NCI-H510A treated with DMSO at 0.1 percent for 48 hours (cell line): ENCODE measurements at regions not wholly inside any gene's neighbourhood (a gene's known extent, or its start where the extent isn't known, plus 50 kb on each side); places are given as distances from the start of the nearest gene placed in this dataset.

Source experiments
- DNase-seq: peaks from one replicate; lab custom pipeline; 2025; lab: John Stamatoyannopoulos, UW

DNA sequence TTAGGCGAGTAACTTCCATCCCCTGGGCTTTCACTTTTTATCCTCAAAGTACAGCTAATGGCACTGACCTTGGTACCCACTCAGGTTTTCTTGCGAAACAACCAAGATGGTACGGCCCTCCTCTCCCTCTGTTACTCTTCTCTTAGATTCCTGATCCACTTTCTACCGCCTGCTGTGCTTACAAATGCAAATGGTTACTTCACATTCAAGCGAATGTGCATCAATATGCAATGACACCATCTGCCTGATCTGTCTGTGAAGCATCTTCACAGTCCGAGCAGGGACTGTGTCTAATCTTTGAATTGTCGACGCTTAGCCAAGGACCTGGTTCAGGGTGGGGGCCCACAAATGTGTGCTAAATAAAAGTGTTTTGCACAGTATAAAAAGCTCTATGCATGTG is 112.2 kb downstream of the TRIB2 start:
- DNase-seq, result no peak

DNA sequence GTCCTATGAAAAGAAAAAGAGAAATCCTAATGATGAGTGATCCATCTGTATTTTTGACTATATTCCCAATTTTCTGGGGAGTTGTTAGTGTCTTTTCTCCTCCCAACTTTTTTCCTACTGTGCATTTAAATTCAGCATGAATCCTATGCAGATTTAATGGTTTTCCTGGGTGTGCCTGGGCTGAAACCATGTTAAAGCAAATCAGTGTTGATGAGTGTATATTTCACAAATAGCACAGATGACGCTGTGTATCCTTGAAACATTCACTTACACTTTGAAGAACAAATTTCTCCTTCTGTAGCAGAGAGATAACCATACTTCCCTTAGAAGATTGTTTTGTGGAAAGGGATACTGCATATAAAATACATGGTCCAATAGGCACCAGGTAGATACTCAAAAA is 114.3 kb downstream of the TRIB2 start:
- DNase-seq, result no peak

DNA sequence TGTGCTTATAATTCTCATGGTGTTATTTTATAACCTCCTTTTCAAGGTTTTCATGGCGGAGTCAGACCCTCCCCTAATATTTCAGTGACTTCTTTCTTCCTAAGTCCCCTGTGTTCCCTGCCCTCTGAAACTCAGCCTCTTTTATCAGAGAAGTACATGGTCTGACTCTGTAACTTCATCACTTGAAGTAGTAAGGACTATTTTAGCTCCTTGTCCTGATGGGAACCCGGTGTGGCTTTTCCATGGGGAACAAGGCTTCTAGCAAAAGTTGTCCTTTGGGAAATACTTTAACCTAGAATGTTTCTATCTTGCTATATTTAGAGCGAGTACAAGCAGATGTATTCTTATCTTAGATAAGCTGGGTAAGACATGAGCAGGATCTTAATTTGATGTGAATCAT is 117.5 kb downstream of the TRIB2 start:
- no peak for DNase-seq

DNA sequence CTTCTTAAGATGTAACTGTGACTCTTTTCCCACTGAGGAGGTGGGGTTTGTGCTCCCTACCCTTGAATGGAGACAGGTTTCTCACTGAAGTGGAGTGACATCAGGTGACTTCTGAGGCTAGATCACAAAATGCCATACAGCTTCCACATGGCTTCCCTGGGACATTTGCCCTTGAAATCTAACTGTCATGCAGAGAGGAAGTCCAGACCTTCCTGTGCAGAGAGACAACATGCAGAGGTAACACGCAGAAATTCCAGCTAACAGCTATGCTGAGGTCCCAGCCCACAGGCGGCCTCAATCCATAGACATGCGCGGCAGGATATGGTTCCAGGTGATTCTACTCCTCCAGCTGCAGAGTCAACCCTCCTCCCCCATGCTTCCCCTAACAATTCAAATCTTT is 119.0 kb downstream of the TRIB2 start:
- DNase-seq, result no peak

DNA sequence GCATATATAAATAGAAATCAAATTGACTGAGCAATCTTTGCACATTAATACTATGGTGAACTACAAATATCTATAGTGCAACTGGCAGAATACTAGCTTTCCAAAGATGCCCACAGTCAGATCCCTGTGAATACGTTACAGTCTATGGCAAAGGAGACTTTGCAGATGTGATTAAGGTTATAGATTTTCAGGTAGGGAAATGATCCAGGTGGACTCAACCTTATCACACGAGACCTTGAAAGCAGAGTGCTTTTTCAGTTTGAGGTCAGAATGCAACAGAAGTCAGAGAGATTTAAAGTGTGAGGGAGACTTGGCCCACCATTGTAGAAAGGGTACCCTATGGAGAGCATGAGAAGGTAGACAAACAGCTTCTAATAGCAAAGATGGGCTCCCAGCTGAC is 122.6 kb downstream of the TRIB2 start:
- DNase-seq, result no peak

DNA sequence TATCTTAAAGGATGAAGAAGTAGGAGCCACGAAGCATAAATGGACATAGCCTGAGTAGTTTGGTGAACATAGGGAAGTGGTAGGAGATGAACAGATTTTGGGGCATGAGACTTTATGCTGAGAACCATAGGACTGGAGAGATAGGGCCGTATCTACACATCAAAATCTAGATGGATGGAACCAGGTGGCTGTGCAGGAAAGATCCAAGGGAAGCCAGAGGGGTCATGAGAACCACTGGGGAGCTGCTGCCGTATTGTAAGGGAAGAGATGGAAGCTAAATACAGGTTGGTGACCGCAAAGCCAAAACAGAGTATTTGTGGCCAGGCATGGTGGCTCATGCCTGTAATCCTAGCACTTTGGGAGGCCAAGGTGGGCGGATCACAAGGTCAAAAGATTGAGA is 124.3 kb downstream of the TRIB2 start:
- no peak for DNase-seq

DNA sequence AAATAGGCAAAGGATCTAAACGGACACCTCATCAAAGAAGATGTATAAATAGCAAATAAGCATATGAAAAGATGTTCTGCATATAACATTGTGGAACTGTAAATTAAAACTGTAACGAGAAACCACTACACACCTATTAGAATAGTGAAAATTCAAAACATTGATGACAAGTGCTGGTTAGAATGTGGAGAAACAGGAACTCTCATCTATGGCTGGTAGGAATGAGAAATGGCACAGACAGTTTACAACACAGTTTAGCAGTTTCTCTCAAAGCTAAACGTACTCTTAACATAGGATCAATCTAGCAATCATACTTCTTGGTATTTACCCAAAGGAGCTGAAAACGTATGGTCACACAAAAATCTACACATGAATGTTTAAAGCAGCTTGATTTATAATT is 126.2 kb downstream of the TRIB2 start:
- DNase-seq, result no peak

DNA sequence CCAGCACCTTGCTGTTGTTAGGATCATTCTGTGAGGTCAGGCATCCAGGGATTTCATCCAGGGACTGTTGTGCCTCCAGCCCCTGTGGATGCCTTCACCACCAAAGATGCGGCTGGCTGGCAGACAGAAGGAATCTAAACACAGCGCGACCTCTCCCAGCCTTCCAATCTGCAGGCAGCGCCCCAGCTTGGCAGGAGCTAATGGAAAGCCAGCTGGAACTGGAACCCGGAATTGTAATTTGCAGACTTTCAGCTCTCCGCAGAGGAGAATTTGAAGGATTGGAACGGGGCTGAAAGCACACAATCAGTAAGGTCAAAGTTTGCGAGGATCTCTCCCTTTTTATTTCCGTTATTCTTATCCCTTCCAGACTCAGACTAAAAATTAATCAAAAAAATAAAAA is 127.8 kb downstream of the TRIB2 start:
- no peak for DNase-seq

DNA sequence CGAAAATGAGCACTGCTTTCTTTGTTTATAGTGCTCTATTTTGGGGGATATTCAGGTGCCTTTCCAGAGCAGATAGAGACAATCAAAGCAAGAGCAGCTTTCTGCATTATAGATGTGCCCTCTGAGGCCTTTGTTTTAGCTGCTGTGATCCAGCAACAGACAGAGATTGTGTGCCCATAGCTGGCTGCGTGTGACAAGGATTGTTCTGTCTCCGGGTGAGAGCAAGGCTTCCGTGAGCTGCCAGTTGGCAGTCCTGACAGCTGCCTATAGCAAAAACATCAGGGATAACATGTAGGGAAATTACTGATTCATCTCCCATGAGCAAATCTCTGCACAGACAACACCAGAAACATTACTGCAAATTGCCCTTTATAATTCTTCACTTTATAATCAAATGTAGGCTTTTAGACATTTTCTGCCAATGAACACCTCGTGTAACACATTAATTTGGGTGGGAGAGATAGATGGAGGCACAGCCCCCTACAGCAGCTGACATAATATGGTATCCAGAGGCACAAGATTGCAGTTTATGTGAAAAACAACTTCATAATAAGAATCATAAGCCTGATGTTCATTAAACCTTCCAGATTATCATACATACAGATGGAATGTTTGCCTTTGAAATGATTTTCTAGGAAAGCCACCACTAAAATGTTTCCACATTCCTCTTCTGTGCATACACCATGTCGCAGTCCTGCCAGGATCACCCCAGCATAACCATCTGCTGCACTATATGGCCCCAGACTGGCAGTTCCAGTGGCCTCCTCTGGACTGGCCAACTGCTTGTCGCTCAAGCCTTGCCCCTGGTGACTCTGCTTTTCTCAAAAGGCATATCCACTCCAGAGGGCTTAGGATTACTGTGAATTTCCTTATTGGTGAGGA is 131.2 kb downstream of the TRIB2 start:
- DNase-seq, result no peak

DNA sequence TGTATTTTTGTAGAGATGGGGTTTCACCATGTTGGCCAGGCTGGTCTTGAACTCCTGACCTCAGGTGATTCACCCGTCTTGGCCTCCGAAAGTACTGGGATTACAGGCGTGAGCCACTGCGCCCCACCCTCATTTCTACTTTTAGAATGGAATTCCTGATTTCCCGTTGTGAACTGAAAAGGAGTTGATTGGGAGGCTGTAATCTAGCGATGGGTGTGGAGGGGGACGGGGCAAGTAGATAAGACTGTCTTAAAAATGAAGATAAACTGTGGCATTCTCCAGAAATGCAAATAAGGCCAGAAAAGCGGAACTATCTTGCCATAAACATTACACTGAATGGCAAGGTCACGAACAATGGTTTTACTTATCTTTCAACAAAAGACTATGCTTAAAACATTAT is 135.4 kb downstream of the TRIB2 start:
- no peak for DNase-seq

DNA sequence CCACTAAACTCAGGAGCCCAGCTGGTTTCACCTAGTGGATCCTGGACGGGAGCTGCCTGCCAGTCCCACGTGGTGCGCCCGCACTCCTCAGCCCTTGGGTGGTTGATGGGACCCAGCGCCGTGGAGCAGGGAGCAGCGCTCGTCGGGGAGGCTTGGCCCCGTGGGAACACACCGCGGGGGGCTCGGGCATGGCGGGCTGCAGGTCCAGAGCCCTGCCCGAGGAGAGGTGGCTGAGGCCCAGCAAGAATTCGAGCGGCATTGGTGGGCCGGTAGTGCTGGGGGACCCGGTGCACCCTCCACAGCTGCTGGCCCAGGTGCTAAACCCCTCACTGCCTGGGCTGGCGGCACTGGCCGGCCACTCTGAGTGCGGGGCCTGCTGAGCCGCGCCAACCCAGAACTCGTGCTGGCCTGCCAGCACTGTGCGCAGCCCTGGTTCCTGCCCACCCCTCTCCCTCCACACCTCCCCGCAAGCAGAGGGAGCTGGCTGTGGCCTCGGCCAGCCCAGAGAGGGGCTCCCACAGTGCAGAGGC is 137.3 kb downstream of the TRIB2 start:
- no peak for DNase-seq

DNA sequence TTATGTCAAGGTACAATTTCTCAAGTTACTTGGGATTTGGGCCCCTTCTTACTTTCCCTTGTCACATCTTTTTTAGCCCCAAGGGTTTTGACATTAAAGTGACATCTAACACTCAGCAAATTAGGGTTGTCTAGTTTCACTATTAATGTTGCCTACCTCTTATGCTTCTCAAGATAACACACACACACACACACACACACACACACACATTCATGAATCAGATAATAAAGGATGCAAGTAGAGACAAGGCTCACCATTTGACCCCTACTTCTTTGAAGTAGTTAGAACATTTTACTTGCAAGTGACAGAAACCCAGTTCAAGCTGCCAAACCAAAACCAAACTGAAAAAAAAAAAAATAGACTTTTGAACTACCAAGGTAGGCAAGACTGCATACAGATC is 138.8 kb downstream of the TRIB2 start:
- no peak for DNase-seq

DNA sequence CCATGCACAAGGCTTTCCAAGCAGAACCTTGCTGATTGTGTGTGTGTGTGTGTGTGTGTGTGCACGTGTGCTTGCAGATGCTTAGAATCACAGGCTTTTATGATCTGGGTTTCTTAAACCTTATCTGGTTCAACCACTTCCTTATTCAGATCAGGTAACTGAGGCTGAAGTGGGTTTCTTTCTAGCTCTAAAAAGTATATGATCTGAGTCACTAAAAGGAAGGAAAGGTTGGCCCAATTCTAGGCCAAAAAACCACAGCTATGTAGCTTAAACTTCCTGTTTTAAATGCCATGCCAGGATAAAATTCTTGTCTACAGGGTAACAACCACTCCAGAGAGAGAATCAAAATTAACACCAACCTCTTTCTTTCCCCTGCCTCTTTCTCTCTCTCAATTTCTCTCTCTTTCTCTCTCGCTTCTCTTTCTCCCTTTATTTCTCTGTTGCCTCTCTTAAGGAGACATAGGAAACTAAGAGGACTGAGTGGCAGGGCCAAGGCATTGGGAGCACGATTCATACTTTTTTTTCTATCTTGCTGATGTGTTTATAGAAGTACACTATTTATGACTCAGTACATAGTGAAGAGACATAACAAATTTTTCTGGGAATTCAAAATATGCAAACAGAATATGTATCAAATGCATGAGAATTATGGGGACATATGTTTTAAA is 140.3 kb downstream of the TRIB2 start:
- DNase-seq, result no peak

DNA sequence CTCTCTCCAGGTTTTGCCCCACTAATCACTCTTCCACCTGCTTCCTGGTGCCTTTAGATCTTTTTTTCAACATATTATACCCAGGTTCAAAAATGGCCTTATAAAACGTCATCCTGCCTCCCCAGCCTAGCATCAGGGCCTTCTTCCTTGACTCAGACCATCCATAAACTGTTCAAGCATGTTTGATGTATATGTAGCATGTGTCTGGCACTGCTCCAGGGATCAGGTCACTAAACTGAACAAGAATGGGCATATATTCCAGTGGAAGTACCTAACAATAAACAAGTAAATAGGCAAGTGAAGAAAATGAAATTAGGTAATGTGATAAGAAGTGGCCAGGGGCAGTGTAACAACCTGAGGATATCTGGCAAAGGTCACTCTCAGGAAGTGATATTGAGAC is 141.2 kb downstream of the TRIB2 start:
- DNase-seq, result no peak

DNA sequence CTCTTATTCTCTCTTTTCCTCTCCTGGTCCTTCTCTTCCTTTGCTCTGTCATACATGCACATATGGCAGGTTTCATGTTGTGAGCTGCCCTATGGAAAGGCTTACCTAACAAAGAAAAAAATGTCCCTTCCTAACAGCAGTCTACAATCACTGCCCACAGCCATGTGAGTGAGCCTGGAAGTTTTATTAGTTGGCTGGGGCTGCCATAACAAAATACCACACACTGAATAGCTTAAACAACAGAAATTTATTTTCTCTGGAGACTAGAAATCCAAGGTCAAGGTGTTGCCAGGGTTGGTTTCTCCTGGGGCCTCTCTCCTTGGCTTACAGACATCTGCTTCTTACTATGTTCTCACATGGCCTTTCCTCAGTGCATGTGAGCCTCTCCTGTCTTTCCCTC is 142.1 kb downstream of the TRIB2 start:
- no peak for DNase-seq

DNA sequence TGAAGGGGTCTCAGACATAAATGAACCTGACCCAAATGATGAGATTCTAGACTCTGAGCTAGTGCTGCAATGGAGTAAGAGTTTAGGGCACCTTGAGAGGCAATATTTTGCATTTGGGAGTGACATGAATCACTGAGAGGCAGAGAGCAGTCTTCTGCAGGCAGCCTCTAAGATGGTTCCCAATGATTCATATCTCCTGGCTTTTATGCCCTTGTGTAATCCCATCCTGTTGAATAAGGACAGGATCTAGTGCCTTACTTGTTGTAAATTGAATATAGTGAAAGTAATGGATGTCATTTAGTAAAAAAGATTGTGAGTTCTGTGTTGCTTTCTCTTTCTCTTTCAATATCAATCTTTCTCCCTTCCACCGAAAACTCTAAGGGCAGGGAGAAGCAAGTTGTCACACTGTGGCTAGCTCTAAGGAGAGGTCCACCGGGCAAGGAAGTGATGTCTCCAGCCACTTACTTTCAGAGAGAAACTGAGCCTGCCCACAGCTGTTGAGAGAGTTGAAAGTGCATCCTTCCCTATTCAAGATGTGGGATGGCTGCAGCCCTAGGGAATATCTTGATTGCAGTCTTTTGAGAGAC is 144.7 kb downstream of the TRIB2 start:
- DNase-seq, result no peak

DNA sequence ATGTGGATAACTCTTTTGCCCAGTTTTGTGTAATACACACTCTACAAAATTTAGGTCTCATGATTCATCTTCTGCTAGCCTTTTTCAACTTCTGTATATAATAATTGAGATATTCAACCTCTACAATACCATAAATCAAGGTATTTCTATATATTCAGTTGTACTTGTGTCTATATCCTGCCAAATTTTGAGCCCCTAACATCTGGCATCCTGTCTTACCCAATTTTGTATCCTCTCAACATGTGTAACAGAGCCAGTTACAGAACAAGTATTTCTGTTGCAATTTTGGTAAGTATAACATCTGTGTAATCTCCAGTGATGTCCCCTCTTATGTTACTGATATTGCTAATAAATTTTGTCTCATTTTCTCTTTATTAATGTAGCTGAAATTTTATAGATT is 145.8 kb downstream of the TRIB2 start:
- no peak for DNase-seq

DNA sequence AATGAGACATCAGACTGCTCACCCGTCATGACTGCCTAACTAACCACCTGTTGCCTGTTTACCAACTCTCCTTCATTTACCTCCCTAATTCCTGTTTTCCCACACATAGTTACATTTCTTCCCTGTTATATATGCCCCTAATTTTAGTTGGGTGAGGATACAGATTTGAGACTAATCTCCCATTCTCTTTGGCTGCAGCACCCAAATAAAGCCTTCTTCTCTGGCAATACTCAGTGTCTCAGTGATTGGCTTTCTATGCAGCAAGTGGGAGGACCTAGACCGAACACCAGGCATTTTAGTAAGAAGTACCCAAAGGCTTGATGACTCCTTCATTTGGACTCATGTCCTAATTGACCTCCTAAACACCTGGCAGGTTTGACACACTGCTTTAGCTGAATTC is 147.2 kb downstream of the TRIB2 start:
- no peak for DNase-seq

DNA sequence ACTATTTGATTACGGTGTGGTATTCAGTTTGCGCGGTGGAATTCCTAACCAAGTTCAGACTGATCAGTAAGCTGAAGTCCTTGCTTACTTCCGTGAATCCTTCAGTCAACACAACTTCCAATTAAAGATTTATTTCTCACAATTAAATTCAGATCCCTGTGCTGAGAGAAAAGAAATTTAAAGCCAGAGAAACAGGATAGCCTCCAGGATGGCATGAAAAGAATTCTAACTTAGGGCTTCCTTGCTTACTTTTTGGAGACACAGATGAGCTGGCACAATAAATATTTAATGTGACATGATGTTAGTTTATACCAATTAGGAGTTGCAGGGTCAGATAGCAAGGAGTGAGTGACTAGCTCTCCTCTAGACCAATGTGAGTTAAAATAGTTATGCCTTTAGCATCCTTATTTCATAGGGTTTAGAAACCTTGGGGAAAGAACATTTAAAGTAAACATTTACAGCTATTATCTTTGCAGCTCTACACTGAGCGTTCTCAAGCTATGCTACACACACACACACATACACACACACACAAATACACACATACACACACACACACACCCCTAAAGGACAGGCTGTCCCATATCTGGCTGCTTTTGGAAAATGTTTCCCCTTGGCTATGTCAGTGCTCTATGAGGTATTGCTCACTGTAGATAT is 151.0 kb downstream of the TRIB2 start:
- DNase-seq, result no peak

DNA sequence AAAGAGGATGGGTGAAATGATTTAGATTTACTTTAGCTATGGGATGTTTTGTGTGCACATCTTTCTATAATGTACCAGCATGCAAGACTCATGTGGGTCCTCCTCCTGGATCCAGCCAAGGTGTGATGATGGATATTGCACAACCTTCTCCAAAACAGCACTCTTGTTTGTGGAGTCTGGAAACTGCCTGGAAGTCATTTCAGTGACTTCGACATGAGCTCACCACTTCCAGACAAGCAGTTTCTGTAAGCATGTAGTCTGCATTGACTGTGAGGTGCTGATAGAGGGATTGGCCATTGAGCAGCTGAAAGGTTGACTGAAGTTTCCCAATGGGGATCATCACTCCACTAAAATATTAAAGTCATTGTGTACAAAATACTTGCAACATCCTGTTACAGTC is 154.0 kb downstream of the TRIB2 start:
- no peak for DNase-seq

DNA sequence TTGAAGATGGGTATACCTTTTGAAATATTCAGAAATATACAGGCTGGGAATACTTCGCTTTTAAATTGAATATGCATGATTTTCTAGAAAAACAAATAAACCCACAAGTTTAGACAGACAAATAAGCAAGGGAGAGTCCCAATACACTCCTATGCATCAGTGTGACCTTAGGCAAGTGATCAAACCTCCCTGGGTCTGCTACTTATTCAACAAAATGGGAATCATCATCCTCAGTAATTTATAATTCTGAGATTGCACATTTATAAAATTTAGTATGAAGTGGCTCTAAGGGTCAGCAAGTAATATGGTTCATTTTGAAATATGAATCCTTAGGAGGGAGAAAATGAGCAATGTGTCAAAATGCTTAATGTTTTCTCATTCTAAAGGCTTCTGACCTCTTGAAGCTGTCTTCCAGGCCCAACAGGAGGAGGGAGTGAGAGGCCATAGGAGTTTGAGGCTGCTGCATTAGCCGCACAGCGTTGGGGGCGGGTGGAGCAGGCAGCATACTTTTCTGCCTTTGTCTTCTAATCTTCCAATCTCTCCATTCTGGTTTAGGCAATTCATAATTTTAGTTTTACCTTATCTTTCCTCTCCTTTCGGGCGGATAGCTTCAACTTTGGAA is 155.1 kb downstream of the TRIB2 start:
- no peak for DNase-seq

DNA sequence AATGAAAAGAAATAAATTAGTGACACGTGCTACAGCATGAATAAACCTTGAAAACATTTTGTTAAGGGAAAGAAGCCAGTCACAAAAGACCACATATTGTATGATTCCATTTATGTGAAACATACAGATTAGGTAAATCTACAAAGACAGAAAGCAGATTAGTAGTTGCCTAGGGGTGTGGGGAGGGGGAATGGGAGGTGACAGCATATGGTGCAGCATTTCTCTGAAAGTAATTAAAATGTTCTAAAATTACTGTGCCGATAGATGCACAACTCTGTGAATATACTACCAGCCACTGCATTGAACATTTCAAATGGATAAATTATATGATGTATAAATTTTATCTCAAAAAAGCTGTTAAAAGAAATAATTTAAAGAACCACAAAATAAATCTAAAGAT is 161.0 kb downstream of the TRIB2 start:
- DNase-seq, result no peak
